ENCODE measurements at regions not wholly inside any gene's neighbourhood (a gene's known extent, or its start where the extent isn't known, plus 50 kb on each side); places are given as distances from the start of the nearest gene placed in this dataset.

GRCh38 chr1:234732260-234732659, 122.3 kb upstream of the IRF2BP2 start:
- no peak for TF ChIP-seq POLR2AphosphoS5 (IDR thresholded peaks at IDR 0.05; ENCODE audit: low read depth, low read length)
- TF ChIP-seq ZFX (IDR thresholded peaks at IDR 0.05) = no peak
- TF ChIP-seq CTCF (IDR thresholded peaks at IDR 0.05 in 2 of 3, conservative IDR thresholded peaks at IDR 0.05 in 1 of 3; ENCODE audit: borderline replicate concordance in 1 of 3, insufficient read depth in 1 of 3, low read depth in 2 of 3, low read length in 2 of 3) = no peak
- no peak for TF ChIP-seq EZH2 (IDR thresholded peaks at IDR 0.05)
- TF ChIP-seq JUND (IDR thresholded peaks at IDR 0.05) = no peak
- TF ChIP-seq ZNF274 (IDR thresholded peaks at IDR 0.05; ENCODE audit: low read depth, low read length) = no peak
- TF ChIP-seq POLR2A (IDR thresholded peaks at IDR 0.05; ENCODE audit: borderline replicate concordance, extremely low read depth, insufficient read depth, insufficient read length) = no peak
- TF ChIP-seq YY1 (IDR thresholded peaks at IDR 0.05; ENCODE audit: extremely low read depth, insufficient replicate concordance, low read depth, low read length) = no peak
- TF ChIP-seq EGR1 (IDR thresholded peaks at IDR 0.05; ENCODE audit: low read depth) = no peak
